ENCODE measurements at regions not wholly inside any gene's neighbourhood (a gene's known extent, or its start where the extent isn't known, plus 50 kb on each side); places are given as distances from the start of the nearest gene placed in this dataset.

DNA sequence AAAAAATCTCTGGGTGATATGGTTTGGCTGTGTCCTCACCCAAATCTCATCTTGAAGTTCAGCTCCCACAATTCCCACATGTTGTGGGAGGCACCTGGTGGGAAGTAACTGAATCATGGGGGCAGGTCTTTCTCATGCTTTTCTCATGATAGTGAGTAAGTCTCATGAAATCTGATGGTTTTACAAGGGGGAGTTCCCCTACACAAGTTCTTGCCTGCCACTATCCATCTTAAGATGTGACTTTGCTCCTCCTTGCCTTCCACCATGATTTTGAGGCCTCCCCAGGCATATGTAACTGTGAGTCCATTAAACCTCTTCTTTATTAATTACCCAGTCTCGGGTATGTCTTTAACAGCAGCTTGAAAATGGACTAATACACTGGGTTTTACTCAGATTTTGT lies 513.9 kb downstream of the TLE4 start:
- no peaks in the 10 kb centered on the region for H3K36me3 ChIP-seq (ENCODE audit: control insufficient read depth, insufficient read depth, low read length)
- no peak for DNase-seq
- H3K4me1 ChIP-seq (ENCODE audit: control insufficient read depth, insufficient read depth, low read length, poor library complexity, severe bottlenecking), result no peaks in the 10 kb centered on the region
- H3K4me3 ChIP-seq (ENCODE audit: low read depth, low read length), result no peak overlapping the region
- Mint-ChIP-seq H3K27ac (no peak overlapping the region), H3K36me3 (no peaks in the 10 kb centered on the region), H3K4me3 (no peak overlapping the region), H3K4me1 (peaks cover 2 to 13% (median 7%) of the 10 kb centered on the region in 4 donors), H3K9me3 (peaks cover 0 to 3% (median 0%) of the 10 kb centered on the region in 7 donors), H3K27me3 (no peaks in the 10 kb centered on the region)
- ATAC-seq (ENCODE audit: low read depth in 2 of 2), result no peak
- no peaks in the 10 kb centered on the region for H3K27me3 ChIP-seq (ENCODE audit: control insufficient read depth, insufficient read depth, low read length)
- no peak overlapping the region for H3K27ac ChIP-seq (ENCODE audit: insufficient read depth, low read length, poor library complexity, severe bottlenecking)
- no peaks in the 10 kb centered on the region for H3K9me3 ChIP-seq (ENCODE audit: control insufficient read depth in 2 of 2, low read length in 2 of 2)

- H3K27ac Mint-ChIP-seq, result no peak overlapping the region
Measured at GRCh38 chr9:80082213-80082612, 510.4 kb downstream of the TLE4 start.

DNA sequence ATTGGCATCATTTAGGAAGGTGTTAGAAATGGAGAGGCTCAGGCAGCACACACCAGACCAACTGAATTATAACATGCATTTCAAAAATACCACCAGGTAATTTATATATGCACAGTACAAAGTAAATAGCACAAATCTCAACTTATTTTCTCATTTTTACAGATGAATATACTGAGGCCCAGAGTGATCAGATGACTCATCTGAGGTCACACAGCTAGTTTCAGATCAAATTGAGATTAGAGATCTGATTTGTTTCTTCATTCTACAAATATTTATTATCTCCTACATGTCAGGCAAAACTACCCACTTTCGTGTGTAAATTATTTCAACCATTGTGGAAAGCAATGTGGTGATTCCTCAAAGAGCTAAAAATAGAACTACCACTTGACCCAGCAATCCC lies 507.1 kb downstream of the TLE4 start:
- Mint-ChIP-seq H3K4me3 (no peak overlapping the region), H3K27ac (no peak overlapping the region)
- H3K4me1 ChIP-seq (ENCODE audit: control insufficient read depth, insufficient read depth, low read length, poor library complexity, severe bottlenecking), result no peaks in the 10 kb centered on the region

More at GRCh38 chr9:80082213-80082612, 510.4 kb downstream of the TLE4 start:
- Histone ChIP-seq H3K27me3 (ENCODE audit: control insufficient read depth, insufficient read depth, low read length) (no peaks in the 10 kb centered on the region), H3K4me3 (ENCODE audit: low read depth, low read length) (no peak overlapping the region), H3K36me3 (ENCODE audit: control insufficient read depth, insufficient read depth, low read length) (no peaks in the 10 kb centered on the region), H3K27ac (ENCODE audit: insufficient read depth, low read length, poor library complexity, severe bottlenecking) (no peak overlapping the region), H3K9me3 (ENCODE audit: control insufficient read depth in 2 of 2, low read length in 2 of 2) (no peaks in the 10 kb centered on the region), H3K4me1 (ENCODE audit: control insufficient read depth, insufficient read depth, low read length, poor library complexity, severe bottlenecking) (no peaks in the 10 kb centered on the region)
- Mint-ChIP-seq H3K4me3 (no peak overlapping the region), H3K4me1 (peaks cover under 1 to 24% (median 5%) of the 10 kb centered on the region in 4 donors), H3K36me3 (no peaks in the 10 kb centered on the region), H3K27me3 (no peaks in the 10 kb centered on the region), H3K9me3 (peaks cover 0 to 3% (median 0%) of the 10 kb centered on the region in 7 donors)
- ATAC-seq (ENCODE audit: low read depth in 2 of 2), result no peak
- no peak for DNase-seq

GRCh38 chr9:80077059-80077458 lies 505.3 kb downstream of the TLE4 start:
- H3K9me3 Mint-ChIP-seq, result peaks cover 0 to 3% (median 0%) of the 10 kb centered on the region in 7 donors
- no peak for DNase-seq
- H3K4me3 Mint-ChIP-seq, result no peak overlapping the region
- Histone ChIP-seq H3K36me3 (ENCODE audit: control insufficient read depth, insufficient read depth, low read length) (no peaks in the 10 kb centered on the region), H3K9me3 (ENCODE audit: control insufficient read depth in 2 of 2, low read length in 2 of 2) (no peaks in the 10 kb centered on the region), H3K27me3 (ENCODE audit: control insufficient read depth, insufficient read depth, low read length) (no peaks in the 10 kb centered on the region), H3K27ac (ENCODE audit: insufficient read depth, low read length, poor library complexity, severe bottlenecking) (no peak overlapping the region), H3K4me1 (ENCODE audit: control insufficient read depth, insufficient read depth, low read length, poor library complexity, severe bottlenecking) (no peaks in the 10 kb centered on the region), H3K4me3 (ENCODE audit: low read depth, low read length) (no peak overlapping the region)
- ATAC-seq (ENCODE audit: low read depth in 2 of 2), result no peak
- H3K36me3 Mint-ChIP-seq, result no peaks in the 10 kb centered on the region
- H3K4me1 Mint-ChIP-seq, result peaks cover 0 to 13% (median 0%) of the 10 kb centered on the region in 4 donors
- H3K27me3 Mint-ChIP-seq, result no peaks in the 10 kb centered on the region
- peak overlapping the region in 1 of 3 donors; percentile 8 for H3K27ac Mint-ChIP-seq

More for the DNA sequence above, 507.1 kb downstream of the TLE4 start:
- Histone ChIP-seq H3K9me3 (ENCODE audit: control insufficient read depth in 2 of 2, low read length in 2 of 2) (no peaks in the 10 kb centered on the region), H3K36me3 (ENCODE audit: control insufficient read depth, insufficient read depth, low read length) (no peaks in the 10 kb centered on the region), H3K27me3 (ENCODE audit: control insufficient read depth, insufficient read depth, low read length) (no peaks in the 10 kb centered on the region), H3K27ac (ENCODE audit: insufficient read depth, low read length, poor library complexity, severe bottlenecking) (no peak overlapping the region), H3K4me3 (ENCODE audit: low read depth, low read length) (no peak overlapping the region)
- Mint-ChIP-seq H3K4me1 (peaks cover 0 to 24% (median 0%) of the 10 kb centered on the region in 4 donors), H3K9me3 (peaks cover 0 to 3% (median 0%) of the 10 kb centered on the region in 7 donors), H3K27me3 (no peaks in the 10 kb centered on the region), H3K36me3 (no peaks in the 10 kb centered on the region)
- DNase-seq (no peak), ATAC-seq (ENCODE audit: low read depth in 2 of 2) (no peak)

DNA sequence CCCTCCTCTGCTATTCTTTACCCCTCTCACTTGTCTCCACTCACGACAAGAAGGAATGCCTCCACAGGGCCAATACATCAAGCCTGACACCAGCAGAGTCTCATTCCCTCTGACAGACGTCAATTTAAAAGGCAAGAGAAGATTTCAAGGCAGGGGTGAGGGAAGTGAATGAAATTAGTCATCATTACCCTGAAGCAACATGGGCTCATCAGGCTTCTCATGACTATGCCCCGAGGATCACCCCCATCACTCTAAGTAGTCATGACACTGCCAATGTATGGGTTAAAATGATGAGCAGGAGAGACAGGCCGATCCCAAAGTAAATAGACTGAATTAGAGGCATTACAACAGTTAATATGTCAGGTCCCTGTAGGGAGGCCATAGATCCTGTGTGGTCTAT lies 504.4 kb downstream of the TLE4 start:
- Mint-ChIP-seq H3K9me3 (peaks cover 0 to 3% (median 0%) of the 10 kb centered on the region in 7 donors), H3K4me3 (no peak overlapping the region), H3K27me3 (no peaks in the 10 kb centered on the region)

GRCh38 chr9:80074439-80074838 lies 502.7 kb downstream of the TLE4 start:
- no peak for DNase-seq
- no peaks in the 10 kb centered on the region for H3K9me3 Mint-ChIP-seq
- no peaks in the 10 kb centered on the region for H3K27me3 ChIP-seq (ENCODE audit: control insufficient read depth, insufficient read depth, low read length)
- H3K9me3 ChIP-seq (ENCODE audit: control insufficient read depth in 2 of 2, low read length in 2 of 2), result no peaks in the 10 kb centered on the region
- H3K27ac Mint-ChIP-seq, result no peak overlapping the region
- H3K36me3 ChIP-seq (ENCODE audit: control insufficient read depth, insufficient read depth, low read length), result no peaks in the 10 kb centered on the region
- no peak overlapping the region for H3K4me3 ChIP-seq (ENCODE audit: low read depth, low read length)
- H3K27me3 Mint-ChIP-seq, result no peaks in the 10 kb centered on the region
- no peak overlapping the region for H3K27ac ChIP-seq (ENCODE audit: insufficient read depth, low read length, poor library complexity, severe bottlenecking)
- peaks cover 0 to 8% (median 0%) of the 10 kb centered on the region in 4 donors for H3K4me1 Mint-ChIP-seq
- no peak for ATAC-seq (ENCODE audit: low read depth in 2 of 2)
- H3K4me3 Mint-ChIP-seq, result no peak overlapping the region
- H3K36me3 Mint-ChIP-seq, result no peaks in the 10 kb centered on the region
- H3K4me1 ChIP-seq (ENCODE audit: control insufficient read depth, insufficient read depth, low read length, poor library complexity, severe bottlenecking), result no peaks in the 10 kb centered on the region

More for the DNA sequence above, 504.4 kb downstream of the TLE4 start:
- DNase-seq, result no peak
- no peaks in the 10 kb centered on the region for H3K36me3 ChIP-seq (ENCODE audit: control insufficient read depth, insufficient read depth, low read length)
- no peaks in the 10 kb centered on the region for H3K27me3 ChIP-seq (ENCODE audit: control insufficient read depth, insufficient read depth, low read length)
- no peak overlapping the region for H3K27ac ChIP-seq (ENCODE audit: insufficient read depth, low read length, poor library complexity, severe bottlenecking)
- H3K9me3 ChIP-seq (ENCODE audit: control insufficient read depth in 2 of 2, low read length in 2 of 2), result no peaks in the 10 kb centered on the region
- H3K4me3 ChIP-seq (ENCODE audit: low read depth, low read length), result no peak overlapping the region
- H3K27ac Mint-ChIP-seq, result no peak overlapping the region
- peaks cover 0 to 10% (median 0%) of the 10 kb centered on the region in 4 donors for H3K4me1 Mint-ChIP-seq
- no peaks in the 10 kb centered on the region for H3K4me1 ChIP-seq (ENCODE audit: control insufficient read depth, insufficient read depth, low read length, poor library complexity, severe bottlenecking)
- no peak for ATAC-seq (ENCODE audit: low read depth in 2 of 2)
- no peaks in the 10 kb centered on the region for H3K36me3 Mint-ChIP-seq

DNA sequence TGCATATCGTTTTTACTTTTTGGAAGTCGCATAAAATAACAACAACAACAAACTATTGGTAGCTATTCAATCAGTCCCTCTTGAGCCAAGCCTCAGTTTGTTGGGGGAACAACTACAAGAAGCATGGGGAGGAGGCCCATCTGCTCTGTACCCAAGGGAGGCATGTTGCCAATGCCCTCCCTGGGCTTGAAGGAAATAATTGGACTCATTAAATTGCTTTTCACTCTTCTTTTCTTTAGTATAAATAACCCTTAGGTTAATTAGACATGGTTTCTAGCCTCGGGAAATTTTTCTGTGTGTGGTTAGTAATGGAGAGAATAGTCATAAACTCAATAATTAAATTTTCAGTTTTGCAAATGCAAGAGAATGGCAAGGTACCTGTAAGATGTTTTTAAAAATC lies 500.7 kb downstream of the TLE4 start:
- Histone ChIP-seq H3K27me3 (ENCODE audit: control insufficient read depth, insufficient read depth, low read length) (no peaks in the 10 kb centered on the region), H3K9me3 (ENCODE audit: control insufficient read depth in 2 of 2, low read length in 2 of 2) (no peaks in the 10 kb centered on the region), H3K36me3 (ENCODE audit: control insufficient read depth, insufficient read depth, low read length) (no peaks in the 10 kb centered on the region), H3K27ac (ENCODE audit: insufficient read depth, low read length, poor library complexity, severe bottlenecking) (no peak overlapping the region), H3K4me1 (ENCODE audit: control insufficient read depth, insufficient read depth, low read length, poor library complexity, severe bottlenecking) (no peaks in the 10 kb centered on the region), H3K4me3 (ENCODE audit: low read depth, low read length) (no peak overlapping the region)
- Mint-ChIP-seq H3K9me3 (peaks cover 0 to 3% (median 0%) of the 10 kb centered on the region in 7 donors), H3K36me3 (no peaks in the 10 kb centered on the region), H3K27ac (no peak overlapping the region), H3K4me1 (no peaks in the 10 kb centered on the region), H3K27me3 (no peaks in the 10 kb centered on the region), H3K4me3 (no peak overlapping the region)
- DNase-seq, result no peak
- ATAC-seq (ENCODE audit: low read depth in 2 of 2), result no peak

GRCh38 chr9:80070071-80070742 lies 498.4 kb downstream of the TLE4 start:
- no peak overlapping the region for H3K4me3 Mint-ChIP-seq
- H3K27me3 ChIP-seq (ENCODE audit: control insufficient read depth, insufficient read depth, low read length), result no peaks in the 10 kb centered on the region
- H3K4me1 ChIP-seq (ENCODE audit: control insufficient read depth, insufficient read depth, low read length, poor library complexity, severe bottlenecking), result no peaks in the 10 kb centered on the region
- ATAC-seq (ENCODE audit: low read depth in 2 of 2), result no peak
- H3K27ac ChIP-seq (ENCODE audit: insufficient read depth, low read length, poor library complexity, severe bottlenecking), result no peak overlapping the region
- peaks cover 7% of the 10 kb centered on the region for H3K27me3 Mint-ChIP-seq
- peaks cover 0 to 3% (median 0%) of the 10 kb centered on the region in 7 donors for H3K9me3 Mint-ChIP-seq
- no peak overlapping the region for H3K27ac Mint-ChIP-seq
- H3K4me1 Mint-ChIP-seq, result no peaks in the 10 kb centered on the region
- H3K36me3 Mint-ChIP-seq, result no peaks in the 10 kb centered on the region
- no peak overlapping the region for H3K4me3 ChIP-seq (ENCODE audit: low read depth, low read length)
- no peaks in the 10 kb centered on the region for H3K36me3 ChIP-seq (ENCODE audit: control insufficient read depth, insufficient read depth, low read length)
- DNase-seq, result no peak
- no peaks in the 10 kb centered on the region for H3K9me3 ChIP-seq (ENCODE audit: control insufficient read depth in 2 of 2, low read length in 2 of 2)

All from CD4-positive, CD25-positive, alpha-beta regulatory T cell (primary cell).